ENCODE measurements at regions not wholly inside any gene's neighbourhood (a gene's known extent, or its start where the extent isn't known, plus 50 kb on each side); places are given as distances from the start of the nearest gene placed in this dataset. TPM values are rescaled to one million over a fixed set of nuclear protein-coding genes. Genes with fewer than 3 reads are reported as not detected.

Small RNA genes lying in the stretch of these regions (small RNA-seq; reads per million reads assigned to genes)
- not detected for gene AL136313.1
